Caki2 (cell line): ENCODE measurements at regions not wholly inside any gene's neighbourhood (a gene's known extent, or its start where the extent isn't known, plus 50 kb on each side); places are given as distances from the start of the nearest gene placed in this dataset.

Experiments
- DNase-seq: peaks from one replicate; pipeline ENCODE4 v3.0.0-alpha.2; 2015; ENCODE audit warnings: low read depth
- in situ Hi-C: cut with HindIII; loops from 2 replicates; pipeline ENCODE4 v1.10.0; 2016; ENCODE audit warnings: low sequenced_read_pairs, low pct_unique_long_range_greater_than_20kb, mixed read lengths

- in situ Hi-C loops, result no loop called here
Observed at GRCh38 chr3:182668974-182669373, 124.3 kb upstream of the ATP11B start.

GRCh38 chr3:182671541-182671940 is 121.8 kb upstream of the ATP11B start:
- in situ Hi-C loops, result no loop called here
- DNase-seq, result no peak

More at GRCh38 chr3:182668974-182669373, 124.3 kb upstream of the ATP11B start:
- DNase-seq, result no peak

- in situ Hi-C loops, result no loop called here
- no peak for DNase-seq
Observed at GRCh38 chr3:182671942-182672341, 121.4 kb upstream of the ATP11B start.

DNA sequence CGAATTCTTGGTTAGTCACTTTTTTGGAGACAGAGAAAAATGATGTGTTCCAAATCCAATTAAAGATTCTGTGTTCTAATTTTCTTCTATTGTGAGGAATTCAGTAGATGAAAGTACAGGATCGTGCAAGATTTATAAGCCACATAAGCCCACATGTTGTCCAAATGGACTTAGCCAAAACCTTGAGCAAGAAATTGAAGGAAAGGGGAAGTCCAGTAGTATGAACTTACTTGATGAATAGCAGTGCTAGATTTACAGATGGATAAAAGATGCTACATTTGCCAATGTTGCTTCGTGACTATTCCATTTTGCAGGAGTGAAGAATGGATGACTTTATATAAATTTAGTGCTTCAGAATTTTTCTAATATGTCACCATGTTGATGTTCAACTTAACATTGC is 120.0 kb upstream of the ATP11B start:
- in situ Hi-C loops, result no loop called here

DNA sequence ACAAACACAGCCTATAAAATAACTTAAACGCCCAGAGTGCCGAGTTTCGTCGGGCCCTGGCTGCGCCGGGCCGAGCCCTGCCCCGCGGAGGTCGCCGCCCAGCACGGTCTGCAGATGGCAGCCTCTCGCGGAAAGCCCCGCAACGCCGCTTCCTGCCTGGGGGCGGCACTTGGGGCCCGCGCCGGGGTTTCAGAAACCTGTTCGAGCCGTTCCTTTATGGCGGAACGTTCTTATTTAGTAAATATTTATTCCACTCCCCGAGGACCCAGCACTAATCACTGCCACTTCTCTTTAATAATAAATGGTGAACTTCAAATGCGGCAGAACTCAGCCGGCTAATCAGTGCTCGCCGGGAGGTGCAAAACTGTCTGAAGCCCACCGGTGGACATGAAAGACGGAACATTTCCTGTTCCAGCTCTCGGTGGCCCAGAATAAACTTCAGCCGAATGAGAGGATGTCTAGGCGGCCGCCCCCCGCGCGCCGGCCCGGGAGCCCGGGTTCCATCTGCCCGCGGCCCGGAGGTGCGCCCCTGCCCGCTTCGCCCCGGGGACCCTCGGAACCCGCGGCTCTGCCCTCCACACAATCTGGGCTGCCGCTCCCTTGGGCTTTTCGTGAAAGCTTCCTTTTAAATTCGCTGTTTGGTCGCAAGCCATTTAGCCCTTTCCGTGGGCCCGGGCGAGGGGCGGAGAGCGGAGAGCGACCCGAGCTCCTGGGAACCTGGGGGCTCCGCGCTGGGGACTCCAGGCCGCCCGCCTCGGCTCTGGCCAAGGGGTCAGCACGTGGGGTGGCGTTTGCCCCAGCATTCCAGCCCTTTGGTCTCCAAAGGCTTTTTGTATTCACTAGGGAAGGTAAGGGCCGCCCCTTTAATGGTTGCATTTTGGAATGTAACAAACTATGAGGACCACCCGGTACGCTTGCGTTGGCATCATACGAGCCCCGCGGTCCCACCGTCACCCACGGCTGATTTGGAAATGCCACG is 110.8 kb upstream of the ATP11B start:
- in situ Hi-C loops, result no loop called here

More for the DNA sequence above, 120.0 kb upstream of the ATP11B start:
- no peak for DNase-seq

GRCh38 chr3:182683453-182683852 is 109.9 kb upstream of the ATP11B start:
- in situ Hi-C loops, result no loop called here
- DNase-seq, result peak; percentile 74

More for the DNA sequence above, 110.8 kb upstream of the ATP11B start:
- peak; percentile 54 for DNase-seq

GRCh38 chr3:182683858-182684257 is 109.4 kb upstream of the ATP11B start:
- DNase-seq, result no peak
- in situ Hi-C loops, result no loop called here

- no peak for DNase-seq
- in situ Hi-C loops, result no loop called here
Observed at GRCh38 chr3:182686033-182686886, 107.0 kb upstream of the ATP11B start.

- no peak for DNase-seq
- in situ Hi-C loops, result no loop called here
Observed at GRCh38 chr3:182690172-182690571, 103.1 kb upstream of the ATP11B start.

GRCh38 chr3:182692021-182692420 is 101.3 kb upstream of the ATP11B start:
- no peak for DNase-seq
- in situ Hi-C loops, result no loop called here

GRCh38 chr3:182692695-182693094 is 100.6 kb upstream of the ATP11B start:
- in situ Hi-C loops, result no loop called here
- no peak for DNase-seq

DNA sequence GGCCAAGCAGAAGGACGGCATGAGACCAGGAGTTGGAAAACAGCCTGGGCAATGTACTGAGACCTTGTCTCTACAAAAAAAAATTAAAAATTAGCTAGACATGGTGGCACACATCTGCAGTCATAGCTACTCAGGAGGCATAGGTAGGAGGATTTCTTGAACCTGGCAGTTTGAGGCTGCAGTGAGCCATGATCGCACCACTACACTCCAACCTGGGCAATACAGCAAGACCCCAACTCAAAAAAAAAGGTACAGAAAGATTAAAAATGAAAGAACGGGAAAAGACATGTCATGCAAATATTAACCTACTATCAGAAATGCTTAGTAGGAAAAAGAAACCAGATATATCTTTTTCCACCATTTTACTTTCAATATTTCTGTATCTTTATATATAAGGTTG is 99.6 kb upstream of the ATP11B start:
- no peak for DNase-seq
- in situ Hi-C loops, result no loop called here

GRCh38 chr3:182696916-182697315 is 96.4 kb upstream of the ATP11B start:
- in situ Hi-C loops, result no loop called here
- no peak for DNase-seq

DNA sequence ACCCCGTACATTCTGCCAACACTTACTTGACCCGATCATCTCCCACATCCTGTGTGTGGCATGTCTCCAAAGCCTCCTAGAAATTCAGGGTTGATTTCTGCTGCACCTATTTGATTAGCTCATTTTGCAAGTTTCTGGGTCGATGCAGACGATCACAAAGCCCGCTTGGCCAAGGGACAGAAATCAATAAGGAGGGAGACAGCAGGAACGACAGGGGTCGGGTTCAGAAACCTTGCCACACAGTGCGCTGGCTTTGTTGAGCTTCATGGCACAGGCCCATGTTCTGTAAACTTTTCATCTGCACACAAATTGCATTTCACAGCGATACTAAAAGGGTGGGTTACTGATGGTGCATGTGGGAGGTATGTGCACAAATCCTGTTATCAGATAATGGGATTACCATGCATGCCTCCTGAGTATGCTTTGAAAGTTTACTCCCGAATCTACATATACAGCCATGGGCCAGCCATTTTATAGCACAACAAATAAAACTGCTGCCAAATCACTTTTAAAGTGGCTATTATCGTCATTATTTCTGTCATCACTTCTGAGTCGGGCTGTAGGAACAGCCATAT is 95.9 kb upstream of the ATP11B start:
- in situ Hi-C loops, result no loop called here
- DNase-seq, result no peak

- DNase-seq, result no peak
- in situ Hi-C loops, result no loop called here
Observed at GRCh38 chr3:182698078-182698477, 95.2 kb upstream of the ATP11B start.

GRCh38 chr3:182699550-182700170 is 93.6 kb upstream of the ATP11B start:
- no peak for DNase-seq
- in situ Hi-C loops, result no loop called here

- in situ Hi-C loops, result no loop called here
- DNase-seq, result no peak
Observed at GRCh38 chr3:182702216-182702615, 91.1 kb upstream of the ATP11B start.

DNA sequence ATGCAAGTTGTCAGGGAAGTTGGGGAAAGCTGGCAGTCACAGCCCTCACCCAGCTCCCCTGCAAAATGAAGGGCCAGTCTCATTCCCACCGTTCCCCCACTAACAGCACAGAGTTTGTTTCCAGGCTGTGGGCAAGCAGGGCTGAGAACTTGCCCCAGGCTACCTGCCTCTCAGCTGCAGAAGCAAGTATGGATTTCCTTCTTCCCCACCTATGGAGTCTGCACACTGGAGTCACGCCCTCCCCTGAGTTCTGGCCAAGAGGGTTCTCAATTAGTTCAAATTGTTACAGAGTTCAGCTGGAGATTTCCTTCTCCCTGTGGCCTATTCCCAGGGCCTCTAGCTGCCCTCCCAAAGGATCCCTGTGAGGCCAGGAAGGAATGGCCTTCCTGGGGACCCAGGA is 90.1 kb upstream of the ATP11B start:
- DNase-seq, result no peak
- in situ Hi-C loops, result no loop called here
